ENCODE measurements at regions not wholly inside any gene's neighbourhood (a gene's known extent, or its start where the extent isn't known, plus 50 kb on each side); places are given as distances from the start of the nearest gene placed in this dataset.

- TF ChIP-seq CTCF (IDR thresholded peaks at IDR 0.05) (no peak), POLR2A (IDR thresholded peaks at IDR 0.05; ENCODE audit: low read depth) (no peak)
Observed at GRCh38 chr12:118611770-118612169, 235.4 kb downstream of the SUDS3 start.
